HG03025 (cell line): ENCODE measurements at regions not wholly inside any gene's neighbourhood (a gene's known extent, or its start where the extent isn't known, plus 50 kb on each side); places are given as distances from the start of the nearest gene placed in this dataset.
"Not testable (repeated sequence)": the region's sequence is repeated elsewhere in the genome, so short reads cannot be mapped to it uniquely, and the experiment has no call there.

Experiments used
- ATAC-seq: cut with Tn5 transposase; IDR thresholded peaks from one replicate; pipeline ENCODE4 v1.9.1; 2021; ENCODE audit warnings: mild to moderate bottlenecking, moderate library complexity; ENCODE audit not compliant: unreplicated experiment, low FRiP score

GRCh38 chr5:27476356-27476988 is 438.1 kb upstream of the CDH9 start:
- ATAC-seq: no peak

GRCh38 chr5:27475063-27475462 is 436.7 kb upstream of the CDH9 start:
- ATAC-seq: no peak

GRCh38 chr5:27474395-27474794 is 436.0 kb upstream of the CDH9 start:
- no peak for ATAC-seq

GRCh38 chr5:27474047-27474309 is 435.6 kb upstream of the CDH9 start:
- no peak for ATAC-seq

- no peak for ATAC-seq
Measured at GRCh38 chr5:27473307-27474046, 435.1 kb upstream of the CDH9 start.

GRCh38 chr5:27472871-27473270 is 434.5 kb upstream of the CDH9 start:
- no peak for ATAC-seq

- peak; percentile 89 for ATAC-seq
Measured at GRCh38 chr5:27472000-27472763, 433.8 kb upstream of the CDH9 start.

- ATAC-seq: no peak
Measured at GRCh38 chr5:27466959-27467358, 428.6 kb upstream of the CDH9 start.

GRCh38 chr5:27465140-27465539 is 426.8 kb upstream of the CDH9 start:
- ATAC-seq: no peak

- ATAC-seq: no peak
Measured at GRCh38 chr5:27463446-27464149, 425.2 kb upstream of the CDH9 start.

- ATAC-seq: no peak
Measured at GRCh38 chr5:27462936-27463335, 424.6 kb upstream of the CDH9 start.

- no peak for ATAC-seq
Measured at GRCh38 chr5:27458287-27458686, 419.9 kb upstream of the CDH9 start.

GRCh38 chr5:27451377-27451776 is 413.0 kb upstream of the CDH9 start:
- no peak for ATAC-seq

GRCh38 chr5:27450607-27451006 is 412.2 kb upstream of the CDH9 start:
- no peak for ATAC-seq

GRCh38 chr5:27439383-27439782 is 401.0 kb upstream of the CDH9 start:
- not testable (repeated sequence) for ATAC-seq

- no peak for ATAC-seq
Measured at GRCh38 chr5:27437594-27438200, 399.3 kb upstream of the CDH9 start.

- no peak for ATAC-seq
Measured at GRCh38 chr5:27434335-27434734, 395.9 kb upstream of the CDH9 start.

GRCh38 chr5:27414099-27414498 is 375.7 kb upstream of the CDH9 start:
- ATAC-seq: no peak

GRCh38 chr5:27412384-27412783 is 374.0 kb upstream of the CDH9 start:
- no peak for ATAC-seq

GRCh38 chr5:27406020-27406419 is 367.6 kb upstream of the CDH9 start:
- no peak for ATAC-seq
